ENCODE measurements at regions not wholly inside any gene's neighbourhood (a gene's known extent, or its start where the extent isn't known, plus 50 kb on each side); places are given as distances from the start of the nearest gene placed in this dataset.

DNA sequence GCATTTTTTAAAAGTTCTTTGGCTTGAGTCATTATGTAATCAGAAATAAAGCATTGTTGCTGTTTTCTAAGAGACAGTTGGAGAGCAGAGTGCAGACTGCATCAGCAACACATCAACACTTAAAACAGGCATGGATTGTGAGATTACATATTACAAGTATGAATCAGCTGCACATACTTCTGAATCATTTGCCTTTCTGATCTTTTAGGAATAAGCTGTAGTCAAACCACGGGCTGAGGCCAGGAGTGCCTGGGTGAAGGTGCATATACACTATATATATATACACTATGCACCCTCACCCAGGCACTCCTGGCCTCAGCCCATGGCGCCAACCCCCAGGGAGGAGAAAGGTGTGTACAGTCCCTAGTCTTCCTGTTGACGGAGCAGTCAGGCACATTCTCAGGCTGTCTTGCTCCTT is 52.4 kb upstream of the DLX6 start:
- TF ChIP-seq CTCF (IDR thresholded peaks at IDR 0.05) = no peak
- no peak overlapping the region for H3K4me3 ChIP-seq
- DNase-seq = no peak

DNA sequence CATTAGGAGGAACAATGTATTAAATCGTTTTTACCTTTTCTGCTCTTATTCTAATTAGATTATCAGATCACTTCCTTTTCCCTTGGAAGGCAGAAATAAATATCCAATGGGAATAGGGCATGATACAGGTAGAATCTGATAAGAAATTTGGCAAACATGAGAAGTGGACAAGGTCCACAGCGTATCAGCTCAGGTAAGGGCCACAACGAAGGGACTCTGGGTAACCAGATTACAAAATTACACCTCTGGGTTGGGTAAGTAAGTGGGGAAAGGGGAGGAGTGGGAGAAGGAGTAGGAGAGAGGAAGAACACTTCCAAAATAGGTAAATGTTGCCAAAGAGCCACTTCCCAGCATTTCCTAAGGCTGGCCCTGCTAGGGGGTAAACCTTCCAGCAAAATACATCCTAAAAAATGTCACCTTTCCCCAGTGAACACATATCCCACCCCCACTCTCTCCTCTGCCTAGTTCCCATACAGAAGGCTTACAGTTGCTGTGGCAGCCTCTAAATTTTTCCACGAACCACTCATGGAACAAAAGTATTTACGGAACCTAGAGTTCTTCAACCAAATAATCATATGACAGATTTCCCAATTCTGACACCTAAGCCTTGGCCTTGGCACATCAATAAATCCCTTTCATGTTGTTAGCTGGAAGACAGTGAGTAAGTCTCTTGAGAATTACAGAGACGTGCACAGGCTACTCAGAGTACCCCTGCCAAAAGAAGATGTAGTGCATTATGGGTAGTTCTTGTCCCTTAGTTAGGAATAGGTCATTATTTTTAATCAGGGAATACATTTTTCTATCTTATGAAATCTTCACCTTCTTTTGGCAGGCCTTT is 51.5 kb upstream of the DLX6 start:
- Histone ChIP-seq H3K9me3 (no peaks in the 10 kb centered on the region), H3K4me3 (no peak overlapping the region), H3K36me3 (no peaks in the 10 kb centered on the region), H3K27ac (no peak overlapping the region), H3K4me1 (no peaks in the 10 kb centered on the region), H3K27me3 (no peaks in the 10 kb centered on the region), H3K9ac (ENCODE audit: low read depth in 2 of 2, low read length in 2 of 2) (no peak overlapping the region)
- intact Hi-C loops (cut with DNase I) = no loop called here
- DNase-seq = no peak
- TF ChIP-seq CTCF (IDR thresholded peaks at IDR 0.05) = no peak

More for the DNA sequence above, 52.4 kb upstream of the DLX6 start:
- H3K9ac ChIP-seq (ENCODE audit: low read depth in 2 of 2, low read length in 2 of 2) = no peak overlapping the region
- H3K27ac ChIP-seq = no peak overlapping the region
- no peaks in the 10 kb centered on the region for H3K27me3 ChIP-seq
- no peaks in the 10 kb centered on the region for H3K9me3 ChIP-seq
- H3K36me3 ChIP-seq = no peaks in the 10 kb centered on the region
- no peaks in the 10 kb centered on the region for H3K4me1 ChIP-seq
- intact Hi-C loops (cut with DNase I) = no loop called here
